ENCODE measurements at regions not wholly inside any gene's neighbourhood (a gene's known extent, or its start where the extent isn't known, plus 50 kb on each side); places are given as distances from the start of the nearest gene placed in this dataset.
A peak's percentile ranks its signal among the peaks of the same experiment; 100 is the strongest.

GRCh38 chr6:4582506-4583417 is 193.4 kb upstream of the CDYL start:
- no peak for FAIRE-seq
- no TSS peak for BruUV-seq (replicated peaks)

More at GRCh38 chr6:4582506-4583417, 193.4 kb upstream of the CDYL start:
- H3K9ac ChIP-seq (ENCODE audit: insufficient read depth in 1 of 2, low read depth in 2 of 2, low read length in 2 of 2) = no peak overlapping the region
- no peak overlapping the region for H3K4me3 ChIP-seq
- DNase-seq (ENCODE audit: extremely low read depth in 1 of 4, low spot score in 3 of 4) = no peak
- CTCF ChIA-PET (ENCODE audit: low intra/inter-chr PET ratio) = no interaction called here
- no peaks in the 10 kb centered on the region for H3K4me1 ChIP-seq (replicated peaks in 1 of 2; ENCODE audit: control insufficient read depth in 2 of 2, insufficient read depth in 2 of 2, low read length in 2 of 2)
- POLR2A ChIA-PET = interaction anchor here (0.6 to 0.8 kb wide), 3 partner anchors 21 to 31 kb away, joined by 3 read pairs; no protein-coding TSS in a partner anchor
- no peaks in the 10 kb centered on the region for H3K36me3 ChIP-seq (ENCODE audit: control insufficient read depth, insufficient read depth, low read length)
- ATAC-seq = no peak
- no peaks in the 10 kb centered on the region for H3K9me1 ChIP-seq (ENCODE audit: control insufficient read depth, insufficient read depth, low read length)
- H3K9me3 ChIP-seq (replicated peaks; ENCODE audit: control insufficient read depth, insufficient read depth, low read depth, low read length) = no peaks in the 10 kb centered on the region
- H2AFZ ChIP-seq (ENCODE audit: low read depth, low read length) = no peak overlapping the region
- in situ Hi-C loops (cut with MboI) = no loop called here
- peaks cover 23 to 35% of the 10 kb centered on the region in 2 experiments for H3K27me3 ChIP-seq (ENCODE audit: control insufficient read depth in 2 of 2, insufficient read depth in 2 of 2, low read length in 2 of 2)
- no peak overlapping the region for H3K27ac ChIP-seq (ENCODE audit: extremely low read depth, low read depth, low read length)
- 1% methylated on average over 8 of the region's 8 CpGs for WGBS (ENCODE audit: insufficient coverage, low coverage, missing lambda C conversion rate)
- no peak overlapping the region for H3K4me2 ChIP-seq (ENCODE audit: insufficient read depth, low read length)
- intact Hi-C loops (cut with micrococcal nuclease) = no loop called here
- no peaks in the 10 kb centered on the region for H4K20me1 ChIP-seq (replicated peaks; ENCODE audit: control insufficient read depth, insufficient read depth, low read length)
- no peak for TF ChIP-seq EP400 (IDR thresholded peaks at IDR 0.05)
- no peak for TF ChIP-seq E2F6 (IDR thresholded peaks at IDR 0.05; ENCODE audit: borderline replicate concordance in 1 of 2, extremely low read depth in 1 of 2, insufficient read depth in 1 of 2, insufficient read length in 1 of 2, low read depth in 1 of 2, low read length in 1 of 2, poor library complexity in 1 of 2, severe bottlenecking in 1 of 2)
- peak; percentile 39; the same call in 1 of the 2 replicates for TF ChIP-seq CEBPB (tag; IDR thresholded peaks at IDR 0.05)
- no peak for TF ChIP-seq ZNF75A (CRISPR knock-in tag; IDR thresholded peaks at IDR 0.05)
- TF ChIP-seq CEBPG (CRISPR knock-in tag; IDR thresholded peaks at IDR 0.05) = no peak
- peak in 1 of 2 experiments; percentile 70; a peak in 2 of 4 replicates for TF ChIP-seq CEBPG (tag; conservative IDR thresholded peaks at IDR 0.05 in 1 of 2, IDR thresholded peaks at IDR 0.05 in 1 of 2)
- no peak for TF ChIP-seq SMARCB1 (IDR thresholded peaks at IDR 0.05; ENCODE audit: insufficient read length, low read depth)
- peak; percentile 34 for TF ChIP-seq FOSL1 (tag; conservative IDR thresholded peaks at IDR 0.05)
- H3K79me2 ChIP-seq (ENCODE audit: control insufficient read depth, insufficient read depth, low read length) = no peaks in the 10 kb centered on the region

Data from K562 (cell line).